Stimulated activated CD4-positive, alpha-beta T cell treated with anti-CD3 and anti-CD28 coated beads, TNF-alpha, amount 100 ng/mL, for 4 hours (primary cell): ENCODE measurements at regions not wholly inside any gene's neighbourhood (a gene's known extent, or its start where the extent isn't known, plus 50 kb on each side); places are given as distances from the start of the nearest gene placed in this dataset.
"Not testable (repeated sequence)": the region's sequence is repeated elsewhere in the genome, so short reads cannot be mapped to it uniquely, and the experiment has no call there.

Experiments
- DNase-seq, 3 experiments: peaks; one replicate each; pipeline ENCODE4 v3.0.0-alpha.2; 2020; ENCODE audit warnings: low read depth in 3 of 3

- no peak for DNase-seq
Measured at GRCh38 chr6:43886067-43886461, 116.1 kb downstream of the VEGFA start.

GRCh38 chr6:43885399-43886066 is 115.5 kb downstream of the VEGFA start:
- DNase-seq = no peak

GRCh38 chr6:43884652-43885022 is 114.6 kb downstream of the VEGFA start:
- no peak for DNase-seq

GRCh38 chr6:43883847-43884651 is 114.0 kb downstream of the VEGFA start:
- DNase-seq = no peak

- not testable (repeated sequence) for DNase-seq
Measured at GRCh38 chr6:43882690-43883448, 112.9 kb downstream of the VEGFA start.

- no peak for DNase-seq
Measured at GRCh38 chr6:43880236-43881137, 110.5 kb downstream of the VEGFA start.

- DNase-seq = no peak
Measured at GRCh38 chr6:43879722-43880121, 109.7 kb downstream of the VEGFA start.

GRCh38 chr6:43878823-43879495 is 108.9 kb downstream of the VEGFA start:
- no peak for DNase-seq

- no peak for DNase-seq
Measured at GRCh38 chr6:43878127-43878634, 108.2 kb downstream of the VEGFA start.

GRCh38 chr6:43877463-43878126 is 107.6 kb downstream of the VEGFA start:
- no peak for DNase-seq

- DNase-seq = no peak
Measured at GRCh38 chr6:43877036-43877435, 107.0 kb downstream of the VEGFA start.

GRCh38 chr6:43876602-43877001 is 106.6 kb downstream of the VEGFA start:
- DNase-seq = no peak

- no peak for DNase-seq
Measured at GRCh38 chr6:43875849-43876572, 106.0 kb downstream of the VEGFA start.

GRCh38 chr6:43874814-43875590 is 105.0 kb downstream of the VEGFA start:
- DNase-seq = no peak

- no peak for DNase-seq
Measured at GRCh38 chr6:43873806-43874714, 104.0 kb downstream of the VEGFA start.

- no peak for DNase-seq
Measured at GRCh38 chr6:43871933-43872332, 101.9 kb downstream of the VEGFA start.

- no peak for DNase-seq
Measured at GRCh38 chr6:43871284-43871683, 101.3 kb downstream of the VEGFA start.

- DNase-seq = no peak
Measured at GRCh38 chr6:43870660-43871061, 100.7 kb downstream of the VEGFA start.
